Esophagus muscularis mucosa (tissue), 4 donors: ENCODE measurements at regions not wholly inside any gene's neighbourhood (a gene's known extent, or its start where the extent isn't known, plus 50 kb on each side); places are given as distances from the start of the nearest gene placed in this dataset.

ENCODE experiments used
- DNase-seq: peaks from one replicate; pipeline ENCODE4 v3.0.0-alpha.2; 2017; ENCODE audit errors: extremely low spot score
- H3K27ac ChIP-seq, 4 donors: fragments of 200-600 bp; sonication (generic); replicated peaks in 1 of 4; 1 replicate in 3 of 4; 2 replicates in 1 of 4; pipeline ENCODE4 v1.5.1; 2016 to 2019; ENCODE audit warnings: mild to moderate bottlenecking in 1 of 4
- H3K27me3 ChIP-seq, 4 donors: fragments of 200-600 bp; sonication (generic); one replicate each; pipeline versions ENCODE4 v1.5.1 to v1.6.0; 2016 to 2019
- H3K36me3 ChIP-seq, 4 donors: fragments of 200-600 bp; sonication (generic); one replicate each; pipeline ENCODE4 v1.5.1; 2016 to 2019
- H3K4me1 ChIP-seq, 4 donors: fragments of 200-600 bp; sonication (generic); one replicate each; pipeline ENCODE4 v1.5.1; 2016 to 2019
- H3K4me3 ChIP-seq, 4 donors: fragments of 200-600 bp; sonication (generic); 1 replicate in 2 of 4; 2 replicates in 2 of 4; pipeline ENCODE4 v1.5.1; 2016 to 2019; ENCODE audit warnings: mild to moderate bottlenecking in 4 of 4, moderate library complexity in 1 of 4
- H3K9me3 ChIP-seq, 4 donors: fragments of 200-600 bp; sonication (generic); 1 replicate in 3 of 4; 2 replicates in 1 of 4; pipeline ENCODE4 v1.5.1; 2016 to 2019
- EP300 ChIP-seq: sonication (generic); formaldehyde crosslinking; IDR thresholded peaks from one replicate; pipeline ENCODE4 v1.6.1; 2017; ENCODE audit warnings: antibody characterized with exemption
- POLR2A ChIP-seq: fragments of 450-650 bp; IDR thresholded peaks from one replicate; pipeline ENCODE4 v1.6.1; 2017; ENCODE audit warnings: antibody characterized with exemption, moderate library complexity, mild to moderate bottlenecking, low read depth
- POLR2AphosphoS5 ChIP-seq, 2 donors: sonication (generic); formaldehyde crosslinking; IDR thresholded peaks; one replicate each; pipeline ENCODE4 v1.6.1; 2017; ENCODE audit warnings: antibody characterized with exemption in 2 of 2
- WGBS: methylation state at CpG from one replicate; pipeline ENCODE4 v1.1.5; 2018; 5-methylcytosine and 5-hydroxymethylcytosine counted together
- intact Hi-C: fragments of 100-400 bp; cut with DNase I; formaldehyde crosslinking; loops from one replicate; pipeline ENCODE4 v1.15.1; 2023
- TF ChIP-seq, protein P1 (sequence below), 3 experiments: fragments of 200-600 bp in 2 of 3; fragments of 450-650 bp in 1 of 3; sonication (generic) in 2 of 3; IDR thresholded peaks; one replicate each; pipeline ENCODE4 v1.5.1; 2017 to 2019; ENCODE audit warnings: antibody characterized with exemption in 3 of 3, mild to moderate bottlenecking in 2 of 3, moderate library complexity in 1 of 3

DNA sequence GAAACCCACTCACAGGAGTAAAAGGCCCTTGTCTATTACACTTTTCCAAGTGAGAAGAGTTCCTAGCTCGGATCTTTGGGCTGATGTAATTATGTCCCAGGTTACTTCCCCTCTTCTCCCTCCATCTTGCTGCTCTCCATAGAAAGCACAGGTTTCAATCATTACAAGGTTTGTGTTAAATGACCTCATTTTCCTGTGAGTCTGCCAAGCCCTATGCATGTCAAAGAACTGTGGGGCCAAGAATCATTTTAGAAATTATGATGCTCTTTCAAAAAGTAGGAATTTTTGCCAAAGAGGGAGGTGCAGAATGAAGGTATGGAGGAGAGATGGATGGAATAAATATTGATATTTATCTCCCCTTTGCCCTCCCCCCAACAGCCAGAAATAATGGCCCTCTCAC is 129.3 kb upstream of the TPM1 start:
- Histone ChIP-seq H3K4me3 (no peak overlapping the region), H3K36me3 (no peaks in the 10 kb centered on the region), H3K27me3 (no peaks in the 10 kb centered on the region), H3K9me3 (no peaks in the 10 kb centered on the region), H3K4me1 (peaks cover 3 to 15% (median 14%) of the 10 kb centered on the region in 4 donors), H3K27ac (peak overlapping the region in 3 of 4 donors; percentile 20 to 47 (median 28))
- TF ChIP-seq, protein P1, sequence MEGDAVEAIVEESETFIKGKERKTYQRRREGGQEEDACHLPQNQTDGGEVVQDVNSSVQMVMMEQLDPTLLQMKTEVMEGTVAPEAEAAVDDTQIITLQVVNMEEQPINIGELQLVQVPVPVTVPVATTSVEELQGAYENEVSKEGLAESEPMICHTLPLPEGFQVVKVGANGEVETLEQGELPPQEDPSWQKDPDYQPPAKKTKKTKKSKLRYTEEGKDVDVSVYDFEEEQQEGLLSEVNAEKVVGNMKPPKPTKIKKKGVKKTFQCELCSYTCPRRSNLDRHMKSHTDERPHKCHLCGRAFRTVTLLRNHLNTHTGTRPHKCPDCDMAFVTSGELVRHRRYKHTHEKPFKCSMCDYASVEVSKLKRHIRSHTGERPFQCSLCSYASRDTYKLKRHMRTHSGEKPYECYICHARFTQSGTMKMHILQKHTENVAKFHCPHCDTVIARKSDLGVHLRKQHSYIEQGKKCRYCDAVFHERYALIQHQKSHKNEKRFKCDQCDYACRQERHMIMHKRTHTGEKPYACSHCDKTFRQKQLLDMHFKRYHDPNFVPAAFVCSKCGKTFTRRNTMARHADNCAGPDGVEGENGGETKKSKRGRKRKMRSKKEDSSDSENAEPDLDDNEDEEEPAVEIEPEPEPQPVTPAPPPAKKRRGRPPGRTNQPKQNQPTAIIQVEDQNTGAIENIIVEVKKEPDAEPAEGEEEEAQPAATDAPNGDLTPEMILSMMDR (IDR thresholded peaks at IDR 0.05) = no peak
- DNase-seq = no peak
- 48% methylated on average over 1 of the region's 1 CpG for WGBS
- intact Hi-C loops = no loop called here

DNA sequence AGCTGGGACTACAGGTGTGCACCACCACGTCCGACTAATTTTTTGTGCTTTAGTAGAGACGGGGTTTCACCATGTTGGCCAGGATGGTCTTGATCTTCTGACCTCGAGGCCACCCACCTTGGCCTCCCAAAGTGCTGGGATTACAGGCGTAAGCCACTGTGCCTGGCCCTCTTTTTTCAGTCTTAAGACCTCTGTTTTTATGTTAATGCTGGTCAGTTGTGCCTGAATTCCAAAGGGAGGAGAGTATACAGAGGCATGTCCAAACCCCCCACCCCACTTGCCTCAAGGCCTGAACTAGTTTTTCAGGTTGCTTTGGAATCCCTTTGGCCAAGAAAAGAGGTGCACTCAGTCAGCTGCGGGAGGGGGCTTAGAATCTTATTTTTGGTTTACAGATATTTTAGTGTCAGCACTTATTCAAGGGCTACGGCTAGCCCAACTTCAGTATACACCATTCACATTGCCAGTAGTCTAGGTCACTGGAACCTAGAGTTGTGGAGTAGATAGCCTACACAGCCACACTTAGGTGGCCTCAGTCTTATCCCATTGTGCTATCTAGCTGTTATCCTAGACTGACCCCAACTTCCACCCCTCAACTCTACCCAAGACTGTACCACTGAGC is 128.0 kb upstream of the TPM1 start:
- peaks cover 3 to 13% (median 12%) of the 10 kb centered on the region in 4 donors for H3K4me1 ChIP-seq
- DNase-seq = no peak
- no peaks in the 10 kb centered on the region for H3K27me3 ChIP-seq
- no peaks in the 10 kb centered on the region for H3K36me3 ChIP-seq
- intact Hi-C loops = no loop called here
- H3K4me3 ChIP-seq = no peak overlapping the region
- no peaks in the 10 kb centered on the region for H3K9me3 ChIP-seq
- no peak for TF ChIP-seq POLR2AphosphoS5 (IDR thresholded peaks at IDR 0.05)
- TF ChIP-seq, protein P1 (IDR thresholded peaks at IDR 0.05) = no peak
- no peak for TF ChIP-seq POLR2A
- TF ChIP-seq EP300 = no peak
- WGBS = 93% methylated on average over 7 of the region's 7 CpGs
- no peak overlapping the region for H3K27ac ChIP-seq

DNA sequence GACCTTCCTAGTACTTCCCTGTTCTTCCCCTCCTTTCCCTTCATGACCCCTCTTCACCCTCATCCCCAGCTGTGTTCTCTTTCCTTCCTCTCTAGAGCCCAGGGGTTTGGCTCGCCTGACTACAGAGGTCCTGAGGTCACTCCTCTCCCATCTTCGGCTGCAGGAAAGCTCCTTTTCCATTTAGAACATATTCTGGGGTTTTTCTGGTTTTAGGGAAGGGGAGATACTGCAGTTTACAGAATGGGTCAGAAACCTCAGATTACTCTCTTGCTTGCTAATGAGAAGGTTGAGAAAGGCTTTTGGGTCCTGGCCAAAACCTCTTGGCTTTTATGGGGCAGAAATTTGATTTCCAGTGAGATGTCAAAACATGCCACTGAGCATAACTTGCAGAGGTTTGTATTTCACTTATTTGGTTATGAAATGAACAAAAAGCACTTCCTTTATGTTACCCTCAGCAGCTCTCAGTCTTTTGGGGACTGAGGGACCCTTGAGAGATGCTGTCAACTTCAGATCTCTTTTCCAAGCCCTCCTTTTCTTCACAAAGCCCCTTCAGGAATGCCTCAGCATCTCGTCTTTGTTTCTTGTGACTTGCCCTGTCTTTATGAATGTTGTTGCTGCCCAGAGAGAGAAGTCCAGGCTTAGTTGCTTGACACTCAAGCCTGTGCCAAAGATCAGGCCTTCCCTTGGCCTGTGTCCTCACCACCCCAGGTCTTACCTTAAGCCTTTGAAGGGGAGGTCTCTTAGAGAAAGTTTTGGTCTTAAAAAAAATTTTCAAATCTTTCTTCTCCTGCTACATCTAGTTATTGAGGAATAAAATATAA is 121.7 kb upstream of the TPM1 start:
- DNase-seq = no peak
- intact Hi-C loops = no loop called here
- H3K4me3 ChIP-seq = no peak overlapping the region
- no peaks in the 10 kb centered on the region for H3K36me3 ChIP-seq
- TF ChIP-seq, protein P1 (IDR thresholded peaks at IDR 0.05) = no peak
- no peak for TF ChIP-seq EP300
- no peak for TF ChIP-seq POLR2A
- no peak for TF ChIP-seq POLR2AphosphoS5 (IDR thresholded peaks at IDR 0.05)
- H3K9me3 ChIP-seq = no peaks in the 10 kb centered on the region
- no peaks in the 10 kb centered on the region for H3K27me3 ChIP-seq
- peak overlapping the region; percentile 38 to 63 (median 51) for H3K27ac ChIP-seq
- 48% methylated on average over 3 of the region's 3 CpGs for WGBS
- peaks cover 13 to 33% (median 25%) of the 10 kb centered on the region in 4 donors for H3K4me1 ChIP-seq

DNA sequence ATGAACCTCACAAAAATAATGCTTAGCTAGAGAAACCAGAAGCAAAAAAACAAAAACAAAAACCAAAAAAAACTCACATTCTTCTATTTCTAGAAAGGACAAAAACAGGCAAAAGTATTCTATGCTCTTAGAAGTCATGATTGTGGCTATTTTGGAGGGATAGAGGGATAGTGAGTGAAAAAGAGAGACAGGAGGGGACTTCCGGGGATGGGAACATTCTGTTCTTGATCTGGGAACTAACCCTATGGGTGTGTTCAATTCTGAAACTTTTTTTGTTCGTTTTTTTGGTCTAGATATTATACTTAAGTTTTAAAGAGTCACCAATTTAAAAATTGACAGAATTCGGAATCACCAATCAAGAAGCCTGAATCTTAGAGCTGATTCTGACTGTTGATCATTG is 120.0 kb upstream of the TPM1 start:
- no peak overlapping the region for H3K4me3 ChIP-seq
- DNase-seq = no peak
- WGBS = 74% methylated on average over 3 of the region's 3 CpGs
- TF ChIP-seq EP300 (no peak), POLR2A (no peak)
- TF ChIP-seq, protein P1 (IDR thresholded peaks at IDR 0.05) = no peak
- H3K27me3 ChIP-seq = no peaks in the 10 kb centered on the region
- intact Hi-C loops = no loop called here
- peaks cover 13 to 33% (median 25%) of the 10 kb centered on the region in 4 donors for H3K4me1 ChIP-seq
- no peaks in the 10 kb centered on the region for H3K36me3 ChIP-seq
- H3K9me3 ChIP-seq = no peaks in the 10 kb centered on the region
- H3K27ac ChIP-seq = peak overlapping the region in 3 of 4 donors; percentile 7 to 63 (median 53)
